ENCODE measurements at regions not wholly inside any gene's neighbourhood (a gene's known extent, or its start where the extent isn't known, plus 50 kb on each side); places are given as distances from the start of the nearest gene placed in this dataset.

DNA sequence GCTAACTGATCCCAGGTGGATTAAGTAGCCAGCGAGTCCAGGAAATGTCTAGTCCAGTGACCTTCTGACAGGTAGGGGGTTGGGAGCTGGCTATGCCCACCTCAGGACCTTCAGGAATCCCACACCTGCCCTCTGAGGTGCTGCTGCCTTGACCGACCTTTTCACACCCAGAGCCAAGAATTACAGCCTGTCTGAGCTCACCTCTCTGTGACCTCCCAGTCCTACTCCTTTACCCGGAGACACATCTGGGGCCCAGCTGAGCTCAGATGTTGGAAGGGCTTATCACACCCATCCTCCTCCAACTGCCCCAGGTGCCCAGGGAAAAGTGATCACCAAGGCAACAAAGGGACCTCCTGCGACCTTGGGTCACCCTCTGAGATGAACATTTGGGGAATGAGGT is 413.3 kb upstream of the TNP1 start:
- WGBS, 2 donors = 79 to 88% methylated on average over 4 of the region's 4 CpGs
- Histone ChIP-seq H3K9me3 (ENCODE audit: control insufficient read depth in 4 of 4, insufficient read depth in 3 of 4, low read length in 3 of 4) (peaks cover 0 to 1% (median 0%) of the 10 kb centered on the region in 4 donors), H3K4me3 (no peak overlapping the region), H3K36me3 (ENCODE audit: control insufficient read depth in 4 of 4, insufficient read depth in 4 of 4, low read length in 4 of 4) (no peaks in the 10 kb centered on the region), H3K9ac (ENCODE audit: insufficient read depth in 1 of 2, low read length in 2 of 2) (no peak overlapping the region), H3K27ac (ENCODE audit: low read depth in 1 of 2, low read length in 1 of 2) (no peak overlapping the region), H3K4me1 (ENCODE audit: control insufficient read depth in 5 of 5, insufficient read depth in 5 of 5, low read length in 5 of 5) (peaks cover 0 to 13% (median 4%) of the 10 kb centered on the region in 5 donors), H3K27me3 (ENCODE audit: control insufficient read depth in 3 of 3, insufficient read depth in 3 of 3, low read length in 2 of 3) (no peaks in the 10 kb centered on the region)
- TF ChIP-seq, protein P1, sequence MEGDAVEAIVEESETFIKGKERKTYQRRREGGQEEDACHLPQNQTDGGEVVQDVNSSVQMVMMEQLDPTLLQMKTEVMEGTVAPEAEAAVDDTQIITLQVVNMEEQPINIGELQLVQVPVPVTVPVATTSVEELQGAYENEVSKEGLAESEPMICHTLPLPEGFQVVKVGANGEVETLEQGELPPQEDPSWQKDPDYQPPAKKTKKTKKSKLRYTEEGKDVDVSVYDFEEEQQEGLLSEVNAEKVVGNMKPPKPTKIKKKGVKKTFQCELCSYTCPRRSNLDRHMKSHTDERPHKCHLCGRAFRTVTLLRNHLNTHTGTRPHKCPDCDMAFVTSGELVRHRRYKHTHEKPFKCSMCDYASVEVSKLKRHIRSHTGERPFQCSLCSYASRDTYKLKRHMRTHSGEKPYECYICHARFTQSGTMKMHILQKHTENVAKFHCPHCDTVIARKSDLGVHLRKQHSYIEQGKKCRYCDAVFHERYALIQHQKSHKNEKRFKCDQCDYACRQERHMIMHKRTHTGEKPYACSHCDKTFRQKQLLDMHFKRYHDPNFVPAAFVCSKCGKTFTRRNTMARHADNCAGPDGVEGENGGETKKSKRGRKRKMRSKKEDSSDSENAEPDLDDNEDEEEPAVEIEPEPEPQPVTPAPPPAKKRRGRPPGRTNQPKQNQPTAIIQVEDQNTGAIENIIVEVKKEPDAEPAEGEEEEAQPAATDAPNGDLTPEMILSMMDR (IDR thresholded peaks at IDR 0.05; ENCODE audit: control extremely low read depth, extremely low read depth) = no peak
- ATAC-seq (ENCODE audit: insufficient read depth, low FRiP score) = no peak
- no peak for DNase-seq

DNA sequence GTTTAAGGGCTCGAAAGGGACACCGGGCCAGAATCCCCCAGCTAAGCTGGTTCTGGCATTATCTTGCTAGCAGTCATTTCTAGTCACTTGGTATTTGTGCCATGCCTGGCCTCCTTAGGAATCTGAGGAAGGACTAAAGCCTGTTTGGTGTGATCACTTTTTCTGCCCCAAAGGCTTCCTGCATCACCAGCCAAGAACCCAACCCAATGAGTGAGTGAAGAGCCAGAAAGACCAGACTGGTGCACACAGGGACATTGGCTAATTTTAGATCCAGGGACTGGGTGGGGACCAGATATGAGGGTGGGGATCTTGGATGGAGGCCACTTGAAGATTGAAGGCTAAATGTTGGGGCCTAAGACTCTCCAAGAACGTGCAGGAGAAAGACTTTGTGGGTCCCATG is 411.9 kb upstream of the TNP1 start:
- no peaks in the 10 kb centered on the region for H3K36me3 ChIP-seq (ENCODE audit: control insufficient read depth in 4 of 4, insufficient read depth in 4 of 4, low read length in 4 of 4)
- H3K4me3 ChIP-seq = no peak overlapping the region
- no peak for ATAC-seq (ENCODE audit: insufficient read depth, low FRiP score)
- H3K27ac ChIP-seq (ENCODE audit: low read depth in 1 of 2, low read length in 1 of 2) = no peak overlapping the region
- TF ChIP-seq, protein P1 (IDR thresholded peaks at IDR 0.05; ENCODE audit: control extremely low read depth, extremely low read depth) = no peak
- H3K9ac ChIP-seq (ENCODE audit: insufficient read depth in 1 of 2, low read length in 2 of 2) = no peak overlapping the region
- WGBS, 2 donors = 85 to 88% methylated on average over 3 of the region's 3 CpGs
- H3K4me1 ChIP-seq (ENCODE audit: control insufficient read depth in 5 of 5, insufficient read depth in 5 of 5, low read length in 5 of 5) = peaks cover 0 to 13% (median 4%) of the 10 kb centered on the region in 5 donors
- peaks cover 0 to 5% (median 3%) of the 10 kb centered on the region in 4 donors for H3K9me3 ChIP-seq (ENCODE audit: control insufficient read depth in 4 of 4, insufficient read depth in 3 of 4, low read length in 3 of 4)
- DNase-seq = no peak
- H3K27me3 ChIP-seq (ENCODE audit: control insufficient read depth in 3 of 3, insufficient read depth in 3 of 3, low read length in 2 of 3) = no peaks in the 10 kb centered on the region

DNA sequence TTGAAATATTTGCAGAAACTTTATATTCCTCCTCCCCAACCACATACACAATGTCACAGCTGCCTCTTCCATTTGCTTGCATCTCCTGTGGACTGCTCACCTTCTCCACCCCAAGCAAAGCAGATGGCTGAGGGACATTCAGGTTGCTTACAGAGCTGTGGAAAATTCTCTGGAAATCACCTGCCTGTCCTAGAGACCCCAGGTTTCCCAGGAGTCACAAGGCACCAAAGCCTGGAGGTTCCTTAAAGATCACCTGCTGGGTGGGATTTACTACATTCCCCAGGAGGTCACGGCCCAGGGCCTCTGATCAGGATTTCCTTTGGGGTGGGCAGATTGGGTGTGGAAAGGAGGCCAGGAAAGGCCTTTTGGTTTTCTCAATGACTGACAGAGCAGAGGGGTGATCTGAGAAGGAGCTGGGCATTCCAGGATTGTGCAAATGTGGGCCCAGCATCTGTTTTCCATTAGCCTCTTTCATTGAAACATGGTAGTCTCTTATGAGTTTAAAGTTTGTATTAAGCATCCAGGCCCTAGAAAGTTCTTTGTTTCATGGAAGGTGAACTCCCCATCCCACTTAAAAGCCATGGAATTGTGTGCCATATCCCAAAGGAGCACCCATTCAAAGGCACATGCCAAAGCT is 410.7 kb upstream of the TNP1 start:
- H3K36me3 ChIP-seq (ENCODE audit: control insufficient read depth in 4 of 4, insufficient read depth in 4 of 4, low read length in 4 of 4) = no peaks in the 10 kb centered on the region
- no peaks in the 10 kb centered on the region for H3K27me3 ChIP-seq (ENCODE audit: control insufficient read depth in 3 of 3, insufficient read depth in 3 of 3, low read length in 2 of 3)
- no peak overlapping the region for H3K9ac ChIP-seq (ENCODE audit: insufficient read depth in 1 of 2, low read length in 2 of 2)
- peaks cover 0 to 6% (median 3%) of the 10 kb centered on the region in 4 donors for H3K9me3 ChIP-seq (ENCODE audit: control insufficient read depth in 4 of 4, insufficient read depth in 3 of 4, low read length in 3 of 4)
- H3K4me3 ChIP-seq = no peak overlapping the region
- peaks cover 0 to 13% (median 4%) of the 10 kb centered on the region in 5 donors for H3K4me1 ChIP-seq (ENCODE audit: control insufficient read depth in 5 of 5, insufficient read depth in 5 of 5, low read length in 5 of 5)
- 94 to 100% methylated on average over 1 of the region's 1 CpG for WGBS, 2 donors
- TF ChIP-seq, protein P1 (IDR thresholded peaks at IDR 0.05; ENCODE audit: control extremely low read depth, extremely low read depth) = no peak
- no peak for ATAC-seq (ENCODE audit: insufficient read depth, low FRiP score)
- H3K27ac ChIP-seq (ENCODE audit: low read depth in 1 of 2, low read length in 1 of 2) = no peak overlapping the region
- DNase-seq = no peak
